Keratinocyte (primary cell): ENCODE measurements at regions not wholly inside any gene's neighbourhood (a gene's known extent, or its start where the extent isn't known, plus 50 kb on each side); places are given as distances from the start of the nearest gene placed in this dataset.

ENCODE experiments used
- DNase-seq: peaks from one replicate; pipeline ENCODE4 v3.0.0-alpha.2; 2011; ENCODE audit warnings: low read depth, missing footprints, low spot score
- FAIRE-seq: peaks from 2 replicates; lab custom pipeline; 2011; peaks lifted over from hg19 to GRCh38; lab: Jason Lieb, UNC
- H2AFZ ChIP-seq: 2 replicates; pipeline ENCODE4 v1.6.0; 2012; ENCODE audit warnings: low read length, control low read depth, inconsistent platforms; ENCODE audit not compliant: control insufficient read depth
- H3K27ac ChIP-seq: 2 replicates; pipeline ENCODE4 v1.5.1; 2011; ENCODE audit warnings: low read length; ENCODE audit not compliant: control insufficient read depth, insufficient read depth
- H3K27me3 ChIP-seq: 3 replicates; pipeline ENCODE4 v1.6.0; 2011; ENCODE audit warnings: low read length; ENCODE audit not compliant: control insufficient read depth, insufficient read depth; ENCODE audit errors: extremely low read depth
- H3K36me3 ChIP-seq, 2 experiments: 2 replicates in 1 of 2; 3 replicates in 1 of 2; pipeline ENCODE4 v1.5.1; 2011; ENCODE audit warnings: low read length in 2 of 2, mild to moderate bottlenecking in 1 of 2; ENCODE audit not compliant: control insufficient read depth in 2 of 2, insufficient read depth in 2 of 2; ENCODE audit errors: extremely low read depth in 1 of 2
- H3K4me1 ChIP-seq: 3 replicates; pipeline ENCODE4 v1.5.1; 2011; ENCODE audit warnings: low read length; ENCODE audit not compliant: control insufficient read depth, insufficient read depth; ENCODE audit errors: extremely low read depth
- H3K4me2 ChIP-seq: 3 replicates; pipeline ENCODE4 v1.6.0; 2011; ENCODE audit warnings: low read depth, low read length; ENCODE audit not compliant: control insufficient read depth, insufficient read depth; ENCODE audit errors: extremely low read depth
- H3K4me3 ChIP-seq, 3 experiments: fragments of 200-600 bp in 1 of 3; sonication (generic) in 1 of 3; 2 replicates in 2 of 3; 3 replicates in 1 of 3; pipeline ENCODE4 v1.5.1; 2011 to 2016; ENCODE audit warnings: low read length in 3 of 3, mild to moderate bottlenecking in 3 of 3, control low read depth in 2 of 3, inconsistent platforms in 1 of 3, low read depth in 1 of 3, mixed read lengths in 1 of 3, mixed run types in 1 of 3, moderate library complexity in 1 of 3; ENCODE audit not compliant: control insufficient read depth in 2 of 3, insufficient read depth in 2 of 3; ENCODE audit errors: extremely low read depth in 1 of 3
- H3K79me2 ChIP-seq: 2 replicates; pipeline ENCODE4 v1.6.0; 2012; ENCODE audit warnings: low read length; ENCODE audit not compliant: control insufficient read depth, insufficient read depth
- H3K9ac ChIP-seq: 3 replicates; pipeline ENCODE4 v1.6.0; 2011; ENCODE audit warnings: low read length; ENCODE audit not compliant: control insufficient read depth, insufficient read depth; ENCODE audit errors: extremely low read depth
- H3K9me1 ChIP-seq: 3 replicates; pipeline ENCODE4 v1.6.0; 2011; ENCODE audit warnings: low read length; ENCODE audit not compliant: control insufficient read depth, insufficient read depth; ENCODE audit errors: extremely low read depth
- H3K9me3 ChIP-seq: 2 replicates; pipeline ENCODE4 v1.5.1; 2012; ENCODE audit warnings: low read depth, low read length; ENCODE audit not compliant: control insufficient read depth
- H4K20me1 ChIP-seq: 3 replicates; pipeline ENCODE4 v1.6.0; 2011; ENCODE audit warnings: low read length; ENCODE audit not compliant: control insufficient read depth, insufficient read depth; ENCODE audit errors: extremely low read depth
- EZH2 ChIP-seq: IDR thresholded peaks from one replicate; pipeline ENCODE4 v1.6.1; 2012; ENCODE audit warnings: inconsistent platforms, mild to moderate bottlenecking, low read length, moderate library complexity
- dilution Hi-C: fragments of 300-500 bp; cut with MboI; formaldehyde crosslinking; loops from one replicate; pipeline ENCODE4 v1.7.0; 2020; ENCODE audit warnings: low sequenced_read_pairs; ENCODE audit not compliant: extremely low pct_ligation_motif_present
- TF ChIP-seq, protein P1 (sequence below), 3 experiments: IDR thresholded peaks in 1 of 3; conservative IDR thresholded peaks in 1 of 3; optimal IDR thresholded peaks in 1 of 3; 2 replicates in 2 of 3; 3 replicates in 1 of 3; pipeline versions ENCODE3 to v1.5.1; 2011; ENCODE audit warnings: low read length in 3 of 3, mild to moderate bottlenecking in 3 of 3, moderate library complexity in 2 of 3, control low read depth in 1 of 3, inconsistent platforms in 1 of 3; ENCODE audit not compliant: insufficient read depth in 2 of 3; ENCODE audit errors: extremely low read depth in 1 of 3

DNA sequence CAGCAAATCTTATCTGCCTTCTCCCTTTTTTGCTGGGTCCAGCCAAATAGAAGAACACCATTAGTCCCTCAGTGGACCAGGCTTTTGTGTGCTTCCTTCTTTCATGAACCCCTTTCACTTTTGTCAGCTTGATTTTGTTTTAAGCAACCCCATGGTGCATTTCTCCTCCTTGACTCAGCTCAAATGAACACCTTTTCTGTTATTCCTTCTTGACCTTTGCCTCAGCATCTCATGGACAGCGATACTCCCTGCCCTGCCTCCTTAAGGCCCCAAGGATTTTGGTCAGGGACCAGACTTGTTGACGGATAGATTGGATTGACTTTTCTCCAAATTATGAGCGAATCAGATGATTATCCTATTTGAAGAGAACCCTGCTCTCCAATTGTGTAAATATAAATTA lies 356.6 kb upstream of the USP24 start:
- dilution Hi-C loops = no loop called here
- Histone ChIP-seq H3K27me3 (no peaks in the 10 kb centered on the region), H3K36me3 (no peaks in the 10 kb centered on the region), H2AFZ (no peak overlapping the region), H3K27ac (no peak overlapping the region), H4K20me1 (no peaks in the 10 kb centered on the region), H3K4me1 (no peaks in the 10 kb centered on the region), H3K9ac (no peak overlapping the region), H3K4me3 (no peak overlapping the region), H3K4me2 (no peak overlapping the region), H3K9me3 (no peaks in the 10 kb centered on the region), H3K79me2 (no peaks in the 10 kb centered on the region), H3K9me1 (no peaks in the 10 kb centered on the region)
- no peak for DNase-seq
- no peak for FAIRE-seq
- no peak for TF ChIP-seq EZH2
- TF ChIP-seq, protein P1, sequence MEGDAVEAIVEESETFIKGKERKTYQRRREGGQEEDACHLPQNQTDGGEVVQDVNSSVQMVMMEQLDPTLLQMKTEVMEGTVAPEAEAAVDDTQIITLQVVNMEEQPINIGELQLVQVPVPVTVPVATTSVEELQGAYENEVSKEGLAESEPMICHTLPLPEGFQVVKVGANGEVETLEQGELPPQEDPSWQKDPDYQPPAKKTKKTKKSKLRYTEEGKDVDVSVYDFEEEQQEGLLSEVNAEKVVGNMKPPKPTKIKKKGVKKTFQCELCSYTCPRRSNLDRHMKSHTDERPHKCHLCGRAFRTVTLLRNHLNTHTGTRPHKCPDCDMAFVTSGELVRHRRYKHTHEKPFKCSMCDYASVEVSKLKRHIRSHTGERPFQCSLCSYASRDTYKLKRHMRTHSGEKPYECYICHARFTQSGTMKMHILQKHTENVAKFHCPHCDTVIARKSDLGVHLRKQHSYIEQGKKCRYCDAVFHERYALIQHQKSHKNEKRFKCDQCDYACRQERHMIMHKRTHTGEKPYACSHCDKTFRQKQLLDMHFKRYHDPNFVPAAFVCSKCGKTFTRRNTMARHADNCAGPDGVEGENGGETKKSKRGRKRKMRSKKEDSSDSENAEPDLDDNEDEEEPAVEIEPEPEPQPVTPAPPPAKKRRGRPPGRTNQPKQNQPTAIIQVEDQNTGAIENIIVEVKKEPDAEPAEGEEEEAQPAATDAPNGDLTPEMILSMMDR (optimal IDR thresholded peaks at IDR 0.05 in 1 of 3, IDR thresholded peaks at IDR 0.05 in 1 of 3, conservative IDR thresholded peaks at IDR 0.05 in 1 of 3; ENCODE audit: extremely low read depth in 1 of 3, insufficient read depth in 2 of 3, low read length in 3 of 3) = no peak

DNA sequence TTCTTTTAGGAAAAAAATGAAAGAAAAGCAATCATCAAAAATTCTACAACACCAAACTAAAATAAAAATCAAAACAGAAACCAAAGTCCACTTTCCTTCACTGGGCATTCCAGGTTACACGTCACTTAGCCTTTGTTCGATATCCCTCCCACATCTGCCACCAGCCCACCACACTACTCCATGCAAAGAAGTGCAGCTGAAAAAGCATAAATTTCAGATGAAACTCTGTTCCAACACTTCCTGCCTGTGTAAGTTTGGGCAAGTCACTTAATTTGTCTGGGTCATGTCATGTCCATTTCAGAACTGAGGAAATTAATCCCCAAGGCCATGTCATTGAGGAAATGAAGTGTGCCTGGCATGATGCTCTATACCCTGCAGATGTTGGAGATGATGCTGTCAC lies 354.3 kb upstream of the USP24 start:
- Histone ChIP-seq H3K27me3 (no peaks in the 10 kb centered on the region), H3K4me1 (no peaks in the 10 kb centered on the region), H4K20me1 (no peaks in the 10 kb centered on the region), H3K9me1 (no peaks in the 10 kb centered on the region), H3K9me3 (no peaks in the 10 kb centered on the region), H3K27ac (no peak overlapping the region), H3K79me2 (no peaks in the 10 kb centered on the region), H3K9ac (no peak overlapping the region), H3K36me3 (no peaks in the 10 kb centered on the region), H3K4me2 (no peak overlapping the region), H3K4me3 (no peak overlapping the region), H2AFZ (no peak overlapping the region)
- TF ChIP-seq EZH2 = no peak
- TF ChIP-seq, protein P1 (optimal IDR thresholded peaks at IDR 0.05 in 1 of 3, IDR thresholded peaks at IDR 0.05 in 1 of 3, conservative IDR thresholded peaks at IDR 0.05 in 1 of 3; ENCODE audit: extremely low read depth in 1 of 3, insufficient read depth in 2 of 3, low read length in 3 of 3) = no peak
- FAIRE-seq (no peak), DNase-seq (no peak)
- dilution Hi-C loops = no loop called here
